Central memory CD4-positive, alpha-beta T cell (primary cell): ENCODE measurements at regions not wholly inside any gene's neighbourhood (a gene's known extent, or its start where the extent isn't known, plus 50 kb on each side); places are given as distances from the start of the nearest gene placed in this dataset.

Experiments
- DNase-seq: peaks from one replicate; pipeline ENCODE4 v3.0.0; 2022

DNA sequence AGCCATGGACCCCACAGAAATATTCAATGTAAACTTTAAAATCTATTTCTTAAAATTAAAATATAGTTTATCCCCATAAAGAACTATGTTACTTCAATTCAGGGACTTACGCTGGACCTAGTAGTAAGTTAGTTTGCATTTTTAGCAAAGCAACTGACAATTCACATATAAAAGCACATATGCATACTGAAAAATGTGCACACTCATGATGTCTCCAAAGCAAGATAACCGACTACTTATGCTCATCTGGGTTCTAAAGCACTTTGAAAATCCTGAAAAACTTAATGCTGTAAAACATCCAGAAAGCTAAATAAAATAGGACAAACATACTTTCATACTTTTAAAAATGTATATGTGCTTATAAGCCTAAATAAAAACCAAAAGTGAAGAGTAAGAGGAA, 264.4 kb upstream of the GAS1 start:
- DNase-seq = no peak

DNA sequence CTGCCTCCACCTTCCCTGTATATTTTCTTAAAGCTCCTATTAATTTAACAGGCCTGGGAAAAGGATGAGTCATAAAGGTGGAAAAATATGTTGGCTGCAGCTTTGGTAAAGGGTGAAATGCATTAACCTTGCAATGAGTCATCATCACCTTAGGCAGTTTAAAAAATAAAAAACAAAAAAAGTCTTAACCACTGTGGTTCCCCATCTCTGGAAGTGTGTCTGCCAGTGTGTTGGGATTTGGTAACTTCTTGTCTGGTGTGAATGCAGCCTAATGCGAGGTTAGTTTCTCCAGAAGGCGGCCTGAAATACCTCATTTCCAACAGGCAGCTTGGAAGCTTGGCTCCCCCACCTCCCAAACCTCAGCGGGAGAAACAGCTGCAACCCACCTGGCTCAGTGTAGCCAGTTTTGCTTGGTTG, 265.3 kb upstream of the GAS1 start:
- DNase-seq = no peak

DNA sequence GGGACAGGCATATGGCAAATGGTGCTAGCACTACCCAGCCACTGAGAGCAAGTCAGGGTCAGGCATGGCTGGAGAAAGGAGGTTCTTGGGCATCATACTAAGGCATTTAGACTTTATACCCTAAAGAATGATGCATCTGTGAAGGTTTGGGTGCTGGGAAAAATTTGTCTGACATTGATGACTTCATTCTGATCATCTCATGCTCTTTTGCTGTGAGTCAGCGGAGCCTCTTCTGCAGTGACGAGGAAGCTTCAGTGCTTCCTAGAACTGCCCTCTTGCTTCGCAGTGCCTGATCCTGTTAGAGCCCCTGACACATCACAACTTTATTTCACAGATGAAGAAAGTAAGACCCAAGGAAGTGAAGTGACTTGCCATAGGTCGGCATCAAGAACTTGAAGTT, 266.6 kb upstream of the GAS1 start:
- DNase-seq = no peak

DNA sequence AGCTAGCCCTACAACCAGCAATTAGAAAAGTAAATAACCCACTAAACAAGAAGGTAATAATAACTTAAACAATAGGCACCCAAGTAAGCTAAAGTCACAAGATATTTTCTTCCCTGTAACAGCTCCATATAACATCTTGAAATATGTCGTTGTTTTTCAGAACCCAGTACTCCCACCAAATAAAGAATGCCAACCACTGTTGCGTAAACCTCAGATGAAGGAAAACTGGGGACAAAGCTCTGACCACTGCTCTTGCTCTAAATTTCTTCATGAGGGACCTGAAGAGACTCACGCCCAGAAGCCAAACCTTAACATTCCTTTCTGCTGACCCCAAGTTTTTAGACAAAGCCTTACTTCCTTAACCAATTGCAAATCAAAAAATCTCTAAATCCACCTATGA, 267.7 kb upstream of the GAS1 start:
- no peak for DNase-seq

DNA sequence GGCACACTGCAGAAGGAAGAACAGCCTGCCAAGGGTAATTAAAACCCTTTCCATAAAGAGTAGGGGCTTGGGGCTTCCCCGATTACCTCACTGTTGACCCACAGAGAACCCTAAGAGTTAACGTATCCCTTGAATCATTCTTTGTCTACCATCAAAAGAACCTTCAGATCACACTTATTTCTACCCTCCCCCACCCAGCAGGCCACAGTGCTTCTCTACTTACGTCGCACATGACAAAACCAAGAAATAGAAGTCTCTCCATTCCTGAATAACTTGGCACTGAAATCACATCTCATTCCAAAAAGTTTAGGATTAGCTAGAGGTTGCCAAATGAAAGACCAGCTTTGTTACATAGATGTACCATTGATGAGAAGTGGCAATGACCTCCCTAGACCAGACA, 268.7 kb upstream of the GAS1 start:
- no peak for DNase-seq

DNA sequence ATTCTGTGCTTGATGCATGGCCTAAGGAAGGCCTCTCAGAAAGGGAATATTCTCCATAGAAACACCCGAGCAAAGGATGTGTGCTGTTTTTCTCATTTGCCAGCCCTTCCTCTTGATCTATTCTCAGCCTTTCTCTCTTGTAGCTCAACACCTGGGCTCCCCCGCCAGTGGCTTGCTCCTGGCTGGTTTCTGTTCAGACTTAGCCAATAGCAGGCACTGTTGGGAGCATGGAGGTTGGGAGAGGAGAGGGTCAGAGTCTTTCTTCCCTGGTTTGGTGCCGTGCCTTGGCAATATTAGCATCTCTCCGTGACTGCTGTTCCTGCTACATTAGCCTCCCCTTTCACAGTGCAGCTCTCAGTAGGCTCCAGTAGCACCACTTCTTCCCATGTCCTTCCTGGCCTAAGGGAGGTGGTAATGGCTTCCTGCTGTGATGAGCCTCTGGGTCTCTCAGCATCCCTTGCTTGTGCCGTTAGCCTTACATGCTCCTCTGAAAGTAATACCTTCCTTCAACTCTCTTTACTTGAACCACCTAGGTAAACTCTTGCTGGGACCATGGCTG, 269.7 kb upstream of the GAS1 start:
- DNase-seq = no peak

DNA sequence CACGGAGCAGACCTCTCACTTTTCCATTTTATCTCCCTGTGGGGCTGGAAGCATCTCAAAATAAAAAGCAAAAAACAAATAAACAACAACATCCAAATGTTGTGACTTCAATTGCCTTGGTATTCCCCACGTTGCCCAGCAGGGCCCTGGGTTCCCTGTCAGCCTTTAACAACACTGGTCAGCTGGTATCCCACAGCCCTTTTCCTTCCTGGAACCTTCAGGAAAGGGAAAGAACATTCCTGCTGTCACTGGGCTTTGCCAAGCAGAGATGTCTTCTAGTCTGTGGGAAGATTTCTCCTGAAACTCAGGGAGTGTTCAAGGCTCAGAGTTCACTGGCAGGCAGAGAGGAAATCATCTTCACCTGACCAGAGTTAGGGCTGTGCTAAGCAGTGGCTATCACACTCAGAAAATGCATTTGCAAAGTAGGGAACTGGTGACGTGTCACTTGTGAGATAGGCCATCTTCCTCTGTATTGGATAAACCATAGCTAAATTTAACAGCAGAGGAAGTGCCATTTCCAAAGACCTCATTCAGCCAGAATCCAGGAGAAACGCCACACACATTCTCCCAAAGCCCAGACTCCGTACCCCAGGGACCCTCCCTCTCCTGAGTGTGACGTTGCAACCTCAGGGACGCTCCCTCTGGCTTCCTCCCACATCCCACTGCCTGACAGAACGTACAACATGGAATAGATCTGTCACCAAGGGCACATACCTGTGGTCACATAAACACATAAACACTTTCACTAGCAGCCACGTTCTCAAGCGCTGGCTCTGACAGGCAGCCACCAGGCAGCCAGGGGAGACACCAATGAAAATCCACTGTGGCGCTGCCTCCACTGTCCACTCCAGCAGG, 274.0 kb upstream of the DAPK1 start:
- DNase-seq = no peak

DNA sequence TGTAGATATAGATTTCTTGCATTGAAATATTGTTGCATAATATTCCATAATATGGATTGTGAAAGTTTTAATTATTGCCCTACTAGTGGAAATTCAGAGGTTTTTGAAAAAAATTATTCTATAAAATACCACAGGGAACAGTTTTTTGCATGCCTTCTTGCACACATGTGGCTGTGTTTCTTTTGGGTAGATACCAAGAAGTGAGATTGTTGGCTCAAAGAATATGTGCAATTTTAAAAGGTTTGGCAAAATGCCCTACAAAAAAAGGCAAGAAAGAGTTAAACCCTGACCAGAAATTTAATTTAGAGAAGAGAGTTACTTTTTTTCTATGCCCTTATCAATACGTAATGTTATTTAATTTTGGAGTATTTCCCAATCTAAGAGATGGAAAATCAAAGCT, 270.8 kb upstream of the DAPK1 start:
- no peak for DNase-seq

DNA sequence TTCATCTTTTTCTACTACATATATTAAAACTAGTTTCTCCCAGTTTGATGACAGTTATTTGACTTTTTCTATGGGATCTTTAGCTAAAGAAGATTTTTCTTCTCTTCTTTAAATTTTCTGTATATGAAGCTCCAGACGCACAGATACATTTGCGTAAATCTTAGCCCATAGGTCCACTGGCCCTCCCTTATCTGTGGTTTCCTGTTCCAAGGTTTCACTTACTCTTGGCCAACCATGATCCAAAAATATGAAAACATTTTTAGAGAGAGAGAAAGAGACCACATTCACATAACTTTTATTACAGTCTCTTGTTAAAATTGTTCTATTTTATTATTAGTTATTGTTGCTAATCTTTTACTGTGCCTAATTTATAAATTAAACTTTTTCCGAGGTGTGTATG, 270.2 kb upstream of the DAPK1 start:
- DNase-seq = no peak

DNA sequence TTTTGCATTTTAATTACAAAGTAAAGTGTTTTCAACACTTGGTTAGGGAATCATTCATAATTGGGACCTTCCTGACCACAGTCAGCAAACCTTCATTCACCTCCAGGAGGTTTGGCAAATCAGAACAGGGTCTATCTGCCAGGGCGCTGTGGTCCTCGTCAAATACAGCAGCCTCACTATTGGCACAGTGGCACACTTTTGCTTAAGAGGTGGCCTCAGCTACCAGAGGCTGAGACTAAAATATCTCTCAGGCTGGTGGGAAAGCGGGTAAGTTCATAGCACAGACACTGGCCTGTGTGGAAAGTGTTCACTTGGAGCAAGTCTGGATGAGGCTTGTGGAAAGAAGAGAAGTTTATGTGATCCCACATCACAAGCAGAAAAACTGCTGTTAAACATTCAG, 268.6 kb upstream of the DAPK1 start:
- no peak for DNase-seq

DNA sequence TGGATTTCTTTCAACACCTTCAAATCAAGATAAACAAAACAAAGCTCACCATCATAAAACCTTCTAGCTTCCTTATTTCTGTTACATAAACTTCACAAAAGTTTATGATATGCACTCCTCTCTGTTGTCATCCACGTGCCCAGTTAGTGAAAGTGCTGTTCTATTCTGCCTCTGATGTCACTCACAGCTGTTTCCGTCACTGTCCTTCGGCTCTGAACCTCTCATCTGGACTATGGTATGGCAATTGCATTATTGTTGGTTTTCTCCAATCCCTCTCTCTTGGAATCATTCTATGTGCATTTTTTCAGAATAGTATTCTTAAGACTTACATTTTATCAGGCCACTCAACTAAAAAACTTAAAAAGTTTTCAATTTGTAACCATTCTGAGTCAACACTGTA, 264.2 kb upstream of the DAPK1 start:
- no peak for DNase-seq

DNA sequence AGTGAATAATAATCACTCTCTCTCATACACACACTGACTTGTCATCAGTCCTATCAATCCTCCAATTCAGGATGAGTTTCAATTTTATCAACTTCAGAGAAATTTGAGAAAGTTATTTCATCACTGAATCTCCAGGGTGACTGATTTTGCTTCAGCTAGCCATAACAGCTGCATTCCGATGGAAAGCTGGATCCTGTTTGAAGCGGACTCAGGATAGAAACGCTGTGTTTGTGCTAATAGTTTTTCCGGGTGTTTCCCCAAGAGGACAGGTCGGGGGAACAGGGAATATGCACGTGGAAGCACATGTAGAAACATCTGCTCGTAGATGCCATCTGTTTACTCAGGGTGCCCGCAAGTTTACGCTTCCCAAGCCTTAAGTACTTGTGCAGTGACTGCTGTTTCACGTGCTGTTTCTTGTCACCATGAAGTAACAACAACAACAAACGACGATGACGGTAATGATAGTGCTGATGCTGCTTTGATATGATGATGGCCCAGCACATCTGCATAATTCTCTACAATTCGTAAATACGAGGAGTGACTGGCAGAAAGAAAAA, 263.7 kb upstream of the DAPK1 start:
- no peak for DNase-seq

DNA sequence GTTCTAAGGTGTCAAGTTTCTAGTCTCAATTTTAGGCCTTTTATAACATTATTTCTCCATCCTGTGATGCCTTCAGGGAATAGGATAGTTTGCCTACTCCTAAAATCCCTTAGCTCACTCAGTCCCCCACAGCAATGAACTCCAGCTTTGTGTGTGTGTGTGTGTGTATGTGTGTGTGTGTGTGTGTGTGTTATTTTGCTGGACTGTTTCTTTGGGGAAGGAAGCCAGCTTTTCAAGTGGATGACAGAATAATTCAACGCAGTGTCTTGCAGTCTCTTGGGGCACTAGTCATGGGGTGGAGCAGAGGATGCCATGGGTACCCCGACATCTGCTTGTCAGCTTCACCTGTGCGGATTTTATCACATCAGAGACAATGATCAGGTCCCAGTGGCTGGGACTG, 262.8 kb upstream of the DAPK1 start:
- DNase-seq = no peak

DNA sequence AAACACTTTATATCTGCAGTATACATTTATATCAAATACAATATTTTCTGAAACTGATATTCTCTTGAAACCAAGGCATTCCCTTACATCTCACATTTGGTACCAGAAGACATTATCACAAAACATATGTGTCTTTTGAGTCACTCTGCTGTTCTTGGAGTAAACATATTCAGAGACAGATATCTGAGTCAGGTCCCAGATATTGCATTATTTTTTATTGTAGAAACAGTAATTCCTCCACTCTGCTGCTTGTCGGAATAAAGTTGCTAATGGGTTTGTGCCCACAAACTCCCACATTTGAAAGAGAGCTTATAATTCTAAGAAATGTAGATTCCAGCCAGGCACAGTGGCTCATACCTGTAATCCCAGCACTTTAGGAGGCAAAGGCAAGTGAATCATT, 261.1 kb upstream of the DAPK1 start:
- DNase-seq = no peak

DNA sequence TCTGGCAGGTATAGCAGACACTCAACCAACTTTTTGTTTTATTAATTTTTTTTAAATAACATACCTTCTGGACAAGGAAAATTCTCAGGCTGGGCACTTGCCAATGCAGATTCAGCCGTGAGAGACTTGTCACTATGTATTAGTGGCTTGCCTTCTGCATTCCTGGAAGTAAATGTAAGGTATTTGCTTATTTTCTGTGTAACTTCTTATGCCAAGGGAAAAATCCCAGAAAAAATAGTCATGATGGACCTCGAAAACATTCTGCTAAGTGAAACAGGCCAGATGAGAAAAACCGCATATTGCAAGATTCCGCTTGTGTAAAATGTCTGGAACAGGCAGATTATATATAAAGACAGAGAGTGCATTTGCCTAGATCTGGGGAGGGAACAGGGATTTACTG, 260.3 kb upstream of the DAPK1 start:
- no peak for DNase-seq

DNA sequence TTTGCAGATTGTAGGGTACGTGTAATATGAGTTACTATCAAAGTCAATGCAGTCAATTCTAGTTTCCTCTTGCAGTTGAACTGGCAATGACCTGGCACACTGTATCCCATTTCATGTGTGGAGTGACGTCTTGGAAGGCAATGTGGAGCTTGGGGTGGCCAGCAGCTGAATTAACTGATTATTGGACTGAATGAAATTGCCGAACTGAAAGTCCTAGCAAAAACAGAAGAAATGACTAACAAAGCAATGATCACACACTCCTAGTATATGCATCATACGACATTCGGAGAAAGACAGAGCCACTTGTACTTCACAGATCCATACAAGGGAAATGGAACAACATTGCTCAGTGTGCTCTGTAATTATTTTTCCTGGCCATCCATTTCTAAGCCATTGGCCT, 259.1 kb upstream of the DAPK1 start:
- no peak for DNase-seq

DNA sequence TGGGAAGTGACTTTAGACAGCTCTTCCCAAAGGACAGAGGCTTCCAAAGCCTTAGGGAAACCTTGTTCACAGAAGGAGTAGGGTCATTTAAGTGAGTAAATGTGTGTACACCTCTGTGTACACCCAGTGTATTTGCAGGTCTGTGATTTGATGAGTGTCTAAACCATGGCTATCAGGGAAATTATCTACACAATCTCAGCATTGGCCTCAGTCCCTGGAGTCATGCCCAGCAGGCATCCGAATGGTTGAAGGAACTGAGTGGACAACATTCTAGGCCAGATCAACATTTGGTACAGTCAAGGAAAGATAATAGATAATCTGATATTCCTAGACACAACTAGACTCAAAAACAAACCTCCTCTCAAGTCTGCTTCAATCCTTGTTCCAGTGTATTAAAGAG, 258.4 kb upstream of the DAPK1 start:
- DNase-seq = no peak

DNA sequence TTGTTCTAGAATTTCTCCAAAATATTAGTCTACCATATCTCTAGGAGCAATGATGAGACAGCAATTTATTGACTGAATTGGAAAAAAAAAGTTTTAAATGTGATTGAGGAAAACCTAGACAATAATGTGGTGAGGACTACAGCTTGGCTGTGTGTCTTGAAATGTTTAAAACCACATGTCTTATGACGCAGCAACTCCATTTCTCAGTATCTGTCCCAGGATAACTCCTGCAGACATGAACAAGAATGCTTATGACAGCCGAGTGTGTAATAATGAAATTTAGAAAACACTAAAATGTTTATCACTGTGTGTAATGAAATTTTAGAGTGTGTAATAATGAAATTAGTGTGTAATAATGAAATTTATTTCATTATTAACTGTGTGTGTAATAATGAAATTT, 254.1 kb upstream of the DAPK1 start:
- DNase-seq = no peak

DNA sequence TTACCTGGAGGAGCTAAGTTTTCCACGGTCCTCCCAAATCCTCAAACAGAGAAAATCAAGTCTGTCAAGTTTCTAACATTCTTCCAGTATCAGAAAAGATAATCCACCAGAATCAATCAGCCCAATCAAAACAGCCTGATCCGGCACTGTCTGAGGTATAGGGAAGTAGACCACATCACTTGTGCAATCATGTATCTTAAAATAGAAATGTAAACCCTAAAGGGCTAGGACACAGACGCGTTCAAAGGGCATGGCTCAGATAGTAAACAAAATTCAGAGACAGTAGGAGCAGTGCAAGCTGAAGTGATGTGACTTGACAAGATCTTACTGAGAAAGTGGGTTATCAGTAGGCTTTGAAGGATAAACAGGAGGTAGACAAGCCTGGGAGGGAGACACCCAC, 252.4 kb upstream of the DAPK1 start:
- DNase-seq = no peak

DNA sequence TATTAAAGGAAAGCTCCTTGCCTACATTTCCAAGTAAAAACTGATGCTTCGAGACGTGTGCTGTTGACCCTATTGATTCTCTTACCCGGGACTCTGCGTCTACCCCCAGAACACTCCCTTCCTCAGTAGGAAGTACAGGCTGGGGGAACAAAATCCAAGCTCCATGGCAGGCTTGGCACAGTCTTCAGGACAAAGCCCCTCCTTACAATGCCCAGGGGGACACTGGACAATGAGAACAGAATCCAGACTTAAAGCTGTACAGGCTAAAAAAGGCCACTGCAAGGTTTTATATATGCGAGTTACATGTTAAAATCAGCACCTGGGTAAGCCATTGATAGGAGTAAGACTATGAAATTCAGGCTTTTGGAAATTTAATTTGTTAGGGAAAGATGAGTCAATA, 250.6 kb upstream of the DAPK1 start:
- no peak for DNase-seq

DNA sequence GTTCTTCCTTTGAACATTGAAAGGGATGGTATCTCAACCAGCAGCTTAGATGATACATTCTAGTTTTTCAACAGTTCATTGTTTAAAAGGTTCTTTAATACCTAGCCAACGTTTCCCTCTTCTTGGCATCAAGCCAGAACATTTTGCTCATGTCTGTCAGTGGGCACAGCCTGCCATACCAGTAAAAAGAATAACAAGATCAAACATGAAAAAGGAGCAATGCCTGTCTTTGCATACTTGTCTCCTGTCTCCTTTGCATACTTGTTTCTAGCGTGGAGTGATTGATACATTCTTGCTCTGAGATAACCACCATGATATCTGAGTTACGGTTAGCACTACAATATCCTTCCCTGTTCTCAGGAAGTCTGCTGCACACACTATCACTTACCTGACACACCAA, 248.6 kb upstream of the DAPK1 start:
- DNase-seq = no peak

DNA sequence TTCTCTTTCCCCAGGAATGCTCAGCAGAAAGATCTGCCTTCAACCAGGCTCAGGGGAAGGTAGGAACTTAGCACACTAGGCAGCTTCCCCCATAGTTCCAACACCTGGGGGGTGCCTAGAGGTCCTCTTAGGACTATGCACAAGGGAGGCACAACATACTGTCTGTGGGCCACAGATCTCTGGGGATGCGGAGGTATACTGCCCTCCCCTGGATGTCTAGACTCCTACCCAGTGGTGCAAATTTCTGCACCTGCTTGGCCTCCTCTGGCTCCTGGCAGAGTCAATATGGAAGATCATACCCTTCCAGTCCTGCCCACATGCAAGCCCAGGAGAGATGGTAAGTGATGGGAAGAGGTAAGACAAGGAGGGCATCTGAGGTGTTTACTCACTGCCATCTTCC, 247.5 kb upstream of the DAPK1 start:
- DNase-seq = no peak

DNA sequence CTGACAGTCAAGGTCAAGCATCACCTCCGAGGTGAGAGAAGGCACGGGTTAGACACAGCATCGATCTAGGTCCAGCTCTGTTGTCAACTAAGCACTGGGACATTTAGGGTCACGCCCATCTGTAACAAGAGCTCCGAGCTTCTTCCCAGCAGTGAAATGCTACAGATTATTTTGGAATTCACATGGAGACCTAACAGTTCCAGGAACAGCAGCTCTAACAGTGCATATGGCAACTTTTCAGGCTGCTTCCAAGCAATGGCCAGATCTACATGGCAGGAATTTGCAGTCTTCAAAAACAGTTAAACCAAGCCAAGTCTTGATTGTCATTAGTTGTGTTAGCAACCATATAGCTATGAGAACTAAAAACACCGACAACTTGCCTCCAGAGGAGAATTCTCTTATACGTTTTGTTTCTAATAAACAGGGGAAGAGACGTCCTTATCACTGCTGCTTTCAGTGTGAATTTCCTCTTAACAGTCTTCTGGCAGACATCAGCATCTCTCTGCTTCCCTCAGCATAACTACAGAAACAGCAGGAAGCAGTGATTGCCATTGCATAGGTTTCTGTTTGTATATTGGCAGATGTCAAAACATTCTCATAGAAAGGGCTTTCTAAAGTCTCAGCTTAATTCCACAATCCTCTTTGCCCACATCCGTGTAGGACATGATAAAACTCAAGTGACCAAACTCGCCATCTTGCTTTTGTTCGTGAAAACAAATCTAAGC, 242.1 kb upstream of the DAPK1 start:
- no peak for DNase-seq

DNA sequence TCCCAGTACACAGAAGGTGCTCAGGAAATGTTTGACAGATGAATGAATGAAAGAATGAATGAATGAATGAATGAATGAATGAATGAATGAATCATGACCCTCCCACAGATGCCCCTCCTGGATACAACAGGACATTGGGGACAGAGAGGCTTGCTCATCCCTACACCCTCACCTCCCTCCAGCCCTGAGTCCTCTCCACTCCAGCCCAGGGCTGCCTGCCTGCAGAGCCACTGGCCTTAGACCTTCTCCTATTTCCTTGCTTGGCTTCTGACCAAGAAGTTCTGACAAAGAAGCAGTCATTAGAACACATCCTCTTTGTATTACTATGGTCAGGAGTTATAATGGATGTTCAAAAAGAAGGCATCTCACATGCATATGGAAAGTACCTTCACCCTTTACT, 240.7 kb upstream of the DAPK1 start:
- no peak for DNase-seq
